ENCODE measurements at regions not wholly inside any gene's neighbourhood (a gene's known extent, or its start where the extent isn't known, plus 50 kb on each side); places are given as distances from the start of the nearest gene placed in this dataset.

GRCh38 chr6:95935736-95936135 is 80.0 kb upstream of the FUT9 start:
- POLR2A ChIA-PET = no interaction called here
- no peaks in the 10 kb centered on the region for H4K20me1 ChIP-seq (ENCODE audit: control insufficient read depth, insufficient read depth)
- WGBS (ENCODE audit: insufficient coverage, insufficient replicate concordance, low lambda C conversion rate, missing lambda C conversion rate) = 2% methylated on average over 2 of the region's 2 CpGs

More at GRCh38 chr6:95935736-95936135, 80.0 kb upstream of the FUT9 start:
- ChIA-PET SMC1A (ENCODE audit: uncharacterized antibody, unreplicated experiment) (no interaction called here), RAD21 (ENCODE audit: unreplicated experiment) (no interaction called here), CTCF (no interaction called here)
- Histone ChIP-seq H3K4me2 (ENCODE audit: control insufficient read depth, insufficient read depth) (no peak overlapping the region), H3K4me1 (ENCODE audit: control insufficient read depth, insufficient read depth, low read length) (no peaks in the 10 kb centered on the region), H3K27ac (ENCODE audit: control insufficient read depth, insufficient read depth) (no peak overlapping the region), H2AFZ (ENCODE audit: control insufficient read depth, low read depth, low read length) (no peak overlapping the region), H3K4me3 (no peak overlapping the region), H3K9me3 (replicated peaks; ENCODE audit: control insufficient read depth, insufficient read depth, low read length) (no peaks in the 10 kb centered on the region), H3K9ac (ENCODE audit: control insufficient read depth, insufficient read depth, low read length) (no peak overlapping the region), H3K27me3 (replicated peaks in 1 of 2; ENCODE audit: control insufficient read depth in 2 of 2, insufficient read depth in 2 of 2, low read length in 1 of 2) (no peaks in the 10 kb centered on the region), H3K79me2 (ENCODE audit: control insufficient read depth, insufficient read depth, low read length) (no peaks in the 10 kb centered on the region), H3K36me3 (ENCODE audit: control insufficient read depth in 2 of 2, insufficient read depth in 2 of 2, low read length in 1 of 2) (no peaks in the 10 kb centered on the region)
- FAIRE-seq = no peak
- intact Hi-C loops (cut with micrococcal nuclease; ENCODE audit: unreplicated experiment) = no loop called here
- TF ChIP-seq ZBTB11 (CRISPR knock-in tag; IDR thresholded peaks at IDR 0.05) = no peak
- no peak for TF ChIP-seq IKZF2 (IDR thresholded peaks at IDR 0.05)
- DNase-seq (ENCODE audit: low read depth, low spot score) = no peak
- BruUV-seq (replicated peaks) = no TSS peak
- no peak for ATAC-seq
- in situ Hi-C loops (cut with MboI) = no loop called here

Measured in GM12878 (cell line).